HEK293 (cell line): ENCODE measurements at regions not wholly inside any gene's neighbourhood (a gene's known extent, or its start where the extent isn't known, plus 50 kb on each side); places are given as distances from the start of the nearest gene placed in this dataset.

ENCODE experiments used
- ATF2 ChIP-seq: fragments of 450-650 bp; formaldehyde crosslinking; IDR thresholded peaks from 2 replicates; pipeline ENCODE4 v1.5.1; 2016; ENCODE audit warnings: missing biosample characterization, missing genetic modification characterization, low read depth
- CTCF ChIP-seq: fragments of 450-650 bp; formaldehyde crosslinking; IDR thresholded peaks from 2 replicates; pipeline ENCODE4 v1.5.1; 2016; ENCODE audit warnings: missing biosample characterization, missing genetic modification characterization
- KLF7 ChIP-seq: fragments of 450-650 bp; formaldehyde crosslinking; IDR thresholded peaks from 2 replicates; pipeline ENCODE4 v1.5.1; 2016; ENCODE audit warnings: missing biosample characterization, missing genetic modification characterization, borderline replicate concordance
- MYNN ChIP-seq: fragments of 450-650 bp; formaldehyde crosslinking; IDR thresholded peaks from 2 replicates; pipeline ENCODE4 v1.5.1; 2016; ENCODE audit warnings: missing biosample characterization, missing genetic modification characterization, borderline replicate concordance
- REST ChIP-seq: fragments of 450-650 bp; formaldehyde crosslinking; IDR thresholded peaks from 2 replicates; pipeline ENCODE4 v1.5.1; 2016; ENCODE audit warnings: missing biosample characterization, missing genetic modification characterization
- TRIM28 ChIP-seq: IDR thresholded peaks from 2 replicates; pipeline ENCODE4 v1.6.1; 2011; ENCODE audit warnings: low read length, control low read depth, borderline replicate concordance
- ZBTB7A ChIP-seq: fragments of 450-650 bp; formaldehyde crosslinking; IDR thresholded peaks from 2 replicates; pipeline ENCODE4 v1.5.1; 2016; ENCODE audit warnings: low read depth, missing biosample characterization, missing genetic modification characterization
- ZNF274 ChIP-seq, 2 experiments: fragments of 200-500 bp in 1 of 2; fragments of 450-650 bp in 1 of 2; sonication (Bioruptor generic) in 1 of 2; formaldehyde crosslinking in 1 of 2; IDR thresholded peaks; 2 replicates each; pipeline versions ENCODE4 v1.5.1 to v1.6.1; 2014 to 2016; ENCODE audit warnings: borderline replicate concordance in 1 of 2, inconsistent platforms in 1 of 2, low read length in 1 of 2, missing biosample characterization in 1 of 2, missing genetic modification characterization in 1 of 2
- ZNF354C ChIP-seq: fragments of 450-650 bp; formaldehyde crosslinking; IDR thresholded peaks from 2 replicates; pipeline ENCODE4 v1.5.1; 2016; ENCODE audit warnings: missing biosample characterization, missing genetic modification characterization, low read depth, borderline replicate concordance
- ZNF398 ChIP-seq: fragments of 450-650 bp; formaldehyde crosslinking; IDR thresholded peaks from 2 replicates; pipeline ENCODE4 v1.5.1; 2017; ENCODE audit warnings: missing biosample characterization, missing genetic modification characterization
- ZNF658 ChIP-seq: fragments of 450-650 bp; formaldehyde crosslinking; IDR thresholded peaks from 2 replicates; pipeline ENCODE4; 2016; ENCODE audit warnings: missing biosample characterization, missing genetic modification characterization
- ZNF747 ChIP-seq: fragments of 450-650 bp; formaldehyde crosslinking; IDR thresholded peaks from 2 replicates; pipeline ENCODE4 v1.5.1; 2016; ENCODE audit warnings: missing biosample characterization, missing genetic modification characterization
- ZSCAN18 ChIP-seq: fragments of 450-650 bp; formaldehyde crosslinking; IDR thresholded peaks from 2 replicates; pipeline ENCODE4 v1.5.1; 2016; ENCODE audit warnings: missing biosample characterization, missing genetic modification characterization

GRCh38 chr2:240327566-240327965 is 107.9 kb upstream of the GPC1 start:
- no peak for TF ChIP-seq ZNF398 (tag by site-specific recombination)
- TF ChIP-seq CTCF, result no peak
- no peak for TF ChIP-seq TRIM28
- TF ChIP-seq REST, result no peak
- no peak for TF ChIP-seq ZNF274 (IDR thresholded peaks at IDR 0.05; ENCODE audit: low read length)
- no peak for TF ChIP-seq ZNF274 (tag by site-specific recombination; IDR thresholded peaks at IDR 0.05; ENCODE audit: borderline replicate concordance)
- TF ChIP-seq ZSCAN18 (tag by site-specific recombination), result no peak
- TF ChIP-seq ZNF658, result no peak
- no peak for TF ChIP-seq ZNF354C
- no peak for TF ChIP-seq ATF2
- no peak for TF ChIP-seq KLF7 (tag by site-specific recombination)
- no peak for TF ChIP-seq MYNN (tag by site-specific recombination)
- TF ChIP-seq ZBTB7A (tag by site-specific recombination), result no peak
- TF ChIP-seq ZNF747 (tag by site-specific recombination), result no peak
